ENCODE measurements at regions not wholly inside any gene's neighbourhood (a gene's known extent, or its start where the extent isn't known, plus 50 kb on each side); places are given as distances from the start of the nearest gene placed in this dataset.

DNA sequence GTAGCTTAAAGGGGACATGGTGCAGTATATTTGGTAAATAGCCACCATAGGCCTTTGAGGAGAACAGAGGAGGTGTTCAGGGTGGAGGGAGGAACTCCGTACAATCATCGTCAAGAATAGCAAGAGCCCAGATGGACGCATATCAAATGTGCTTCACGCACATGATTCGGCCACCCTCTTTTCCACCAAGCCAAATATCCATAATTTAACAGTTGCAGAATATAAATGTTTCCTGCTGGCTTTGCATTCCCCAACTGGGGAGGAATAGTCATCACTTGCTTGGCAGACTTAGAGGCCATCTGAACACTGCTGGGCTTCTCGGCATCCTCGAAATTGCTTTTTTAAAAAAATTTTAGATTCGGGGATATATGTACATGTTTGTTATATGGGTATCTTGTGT is 111.9 kb upstream of the ERCC4 start:
- Histone ChIP-seq H3K9me2 (replicated peaks; ENCODE audit: insufficient read depth) (no peaks in the 10 kb centered on the region), H2AFZ (no peak overlapping the region), H3K79me2 (no peaks in the 10 kb centered on the region), H3K36me3 (replicated peaks; ENCODE audit: insufficient read depth, low read depth) (no peaks in the 10 kb centered on the region), H3K4me3 (no peak overlapping the region), H3K4me2 (no peak overlapping the region), H3K4me1 (ENCODE audit: insufficient read depth) (no peaks in the 10 kb centered on the region), H4K20me1 (ENCODE audit: insufficient read depth, poor library complexity, severe bottlenecking) (no peaks in the 10 kb centered on the region), H3K27me3 (peaks cover 4% of the 10 kb centered on the region), H3K27ac (no peak overlapping the region), H3K9me3 (ENCODE audit: low read depth) (no peaks in the 10 kb centered on the region)
- WGBS (ENCODE audit: low lambda C conversion rate, missing lambda C conversion rate), result 96% methylated on average over 8 of the region's 8 CpGs
- DNase-seq (ENCODE audit: low spot score), result no peak
- TF ChIP-seq EZH2 (IDR thresholded peaks at IDR 0.05; ENCODE audit: borderline replicate concordance) (no peak), EZH2phosphoT487 (IDR thresholded peaks at IDR 0.05; ENCODE audit: low read depth, severe bottlenecking, unreplicated experiment) (no peak)
- TF ChIP-seq, protein P1, sequence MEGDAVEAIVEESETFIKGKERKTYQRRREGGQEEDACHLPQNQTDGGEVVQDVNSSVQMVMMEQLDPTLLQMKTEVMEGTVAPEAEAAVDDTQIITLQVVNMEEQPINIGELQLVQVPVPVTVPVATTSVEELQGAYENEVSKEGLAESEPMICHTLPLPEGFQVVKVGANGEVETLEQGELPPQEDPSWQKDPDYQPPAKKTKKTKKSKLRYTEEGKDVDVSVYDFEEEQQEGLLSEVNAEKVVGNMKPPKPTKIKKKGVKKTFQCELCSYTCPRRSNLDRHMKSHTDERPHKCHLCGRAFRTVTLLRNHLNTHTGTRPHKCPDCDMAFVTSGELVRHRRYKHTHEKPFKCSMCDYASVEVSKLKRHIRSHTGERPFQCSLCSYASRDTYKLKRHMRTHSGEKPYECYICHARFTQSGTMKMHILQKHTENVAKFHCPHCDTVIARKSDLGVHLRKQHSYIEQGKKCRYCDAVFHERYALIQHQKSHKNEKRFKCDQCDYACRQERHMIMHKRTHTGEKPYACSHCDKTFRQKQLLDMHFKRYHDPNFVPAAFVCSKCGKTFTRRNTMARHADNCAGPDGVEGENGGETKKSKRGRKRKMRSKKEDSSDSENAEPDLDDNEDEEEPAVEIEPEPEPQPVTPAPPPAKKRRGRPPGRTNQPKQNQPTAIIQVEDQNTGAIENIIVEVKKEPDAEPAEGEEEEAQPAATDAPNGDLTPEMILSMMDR (IDR thresholded peaks at IDR 0.05; ENCODE audit: poor library complexity), result no peak

DNA sequence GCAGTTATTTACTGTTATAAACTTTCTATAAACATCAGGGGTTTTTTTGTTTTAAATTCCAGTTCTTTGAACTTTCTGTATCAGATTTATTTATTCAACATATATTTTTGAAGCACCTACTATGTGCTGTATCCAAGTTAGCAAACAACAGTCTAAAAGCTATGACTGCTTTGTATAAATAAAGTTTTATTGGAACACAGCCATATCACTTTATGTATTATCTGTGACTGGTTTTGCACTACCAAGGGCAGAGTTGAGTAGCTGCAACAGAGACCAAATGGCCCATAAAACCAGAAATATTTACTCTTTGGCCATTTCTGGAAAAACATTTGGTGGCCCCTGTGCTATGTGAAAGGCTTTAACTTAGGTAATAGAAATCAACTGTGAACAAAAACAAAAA is 110.2 kb upstream of the ERCC4 start:
- H3K27ac ChIP-seq, result no peak overlapping the region
- no peaks in the 10 kb centered on the region for H3K79me2 ChIP-seq
- H2AFZ ChIP-seq, result no peak overlapping the region
- H3K36me3 ChIP-seq (replicated peaks; ENCODE audit: insufficient read depth, low read depth), result no peaks in the 10 kb centered on the region
- no peaks in the 10 kb centered on the region for H3K4me1 ChIP-seq (ENCODE audit: insufficient read depth)
- no peak overlapping the region for H3K4me3 ChIP-seq
- H4K20me1 ChIP-seq (ENCODE audit: insufficient read depth, poor library complexity, severe bottlenecking), result no peaks in the 10 kb centered on the region
- no peak overlapping the region for H3K4me2 ChIP-seq
- no peaks in the 10 kb centered on the region for H3K9me3 ChIP-seq (ENCODE audit: low read depth)
- peaks cover 4% of the 10 kb centered on the region for H3K27me3 ChIP-seq
- no peak for DNase-seq (ENCODE audit: low spot score)
- TF ChIP-seq EZH2 (IDR thresholded peaks at IDR 0.05; ENCODE audit: borderline replicate concordance) (no peak), EZH2phosphoT487 (IDR thresholded peaks at IDR 0.05; ENCODE audit: low read depth, severe bottlenecking, unreplicated experiment) (no peak)
- TF ChIP-seq, protein P1 (IDR thresholded peaks at IDR 0.05; ENCODE audit: poor library complexity), result no peak
- no peaks in the 10 kb centered on the region for H3K9me2 ChIP-seq (replicated peaks; ENCODE audit: insufficient read depth)

GRCh38 chr16:13811834-13812233 is 108.1 kb upstream of the ERCC4 start:
- H3K27ac ChIP-seq, result no peak overlapping the region
- H4K20me1 ChIP-seq (ENCODE audit: insufficient read depth, poor library complexity, severe bottlenecking), result no peaks in the 10 kb centered on the region
- H3K36me3 ChIP-seq (replicated peaks; ENCODE audit: insufficient read depth, low read depth), result no peaks in the 10 kb centered on the region
- 61% methylated on average over 3 of the region's 3 CpGs for WGBS (ENCODE audit: low lambda C conversion rate, missing lambda C conversion rate)
- H3K9me2 ChIP-seq (replicated peaks; ENCODE audit: insufficient read depth), result no peaks in the 10 kb centered on the region
- no peaks in the 10 kb centered on the region for H3K79me2 ChIP-seq
- TF ChIP-seq EZH2 (IDR thresholded peaks at IDR 0.05; ENCODE audit: borderline replicate concordance) (no peak), EZH2phosphoT487 (IDR thresholded peaks at IDR 0.05; ENCODE audit: low read depth, severe bottlenecking, unreplicated experiment) (no peak)
- TF ChIP-seq, protein P1 (IDR thresholded peaks at IDR 0.05; ENCODE audit: poor library complexity), result no peak
- H3K4me1 ChIP-seq (ENCODE audit: insufficient read depth), result no peaks in the 10 kb centered on the region
- H3K27me3 ChIP-seq, result peaks cover 4% of the 10 kb centered on the region
- no peak overlapping the region for H3K4me3 ChIP-seq
- DNase-seq (ENCODE audit: low spot score), result no peak
- no peaks in the 10 kb centered on the region for H3K9me3 ChIP-seq (ENCODE audit: low read depth)
- H3K4me2 ChIP-seq, result no peak overlapping the region
- H2AFZ ChIP-seq, result no peak overlapping the region

DNA sequence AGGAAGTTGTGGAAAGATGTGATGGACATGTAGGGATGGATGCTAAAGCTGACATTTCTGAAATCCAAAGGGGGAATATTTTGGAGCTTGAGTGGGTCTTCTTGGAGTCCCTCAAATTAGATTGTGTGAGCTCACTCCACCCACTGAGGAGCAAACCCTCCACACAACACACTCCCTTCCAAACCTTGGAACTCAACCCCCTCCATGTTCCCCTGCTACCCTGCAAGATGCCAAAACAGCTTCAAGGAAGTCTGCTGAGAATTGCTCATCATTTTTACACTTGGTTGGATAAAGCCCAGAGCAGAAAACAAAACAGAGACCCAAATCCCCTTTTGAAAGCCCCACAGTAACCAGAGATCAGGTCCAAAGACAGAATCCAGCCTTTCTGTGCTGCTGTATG is 103.3 kb upstream of the ERCC4 start:
- DNase-seq (ENCODE audit: low spot score), result no peak
- Histone ChIP-seq H3K36me3 (replicated peaks; ENCODE audit: insufficient read depth, low read depth) (no peaks in the 10 kb centered on the region), H3K9me2 (replicated peaks; ENCODE audit: insufficient read depth) (no peaks in the 10 kb centered on the region), H3K4me3 (no peak overlapping the region), H2AFZ (no peak overlapping the region), H3K9me3 (ENCODE audit: low read depth) (no peaks in the 10 kb centered on the region), H3K79me2 (no peaks in the 10 kb centered on the region), H3K4me1 (ENCODE audit: insufficient read depth) (no peaks in the 10 kb centered on the region), H4K20me1 (ENCODE audit: insufficient read depth, poor library complexity, severe bottlenecking) (no peaks in the 10 kb centered on the region), H3K27ac (no peak overlapping the region), H3K4me2 (no peak overlapping the region), H3K27me3 (peaks cover 3% of the 10 kb centered on the region)
- TF ChIP-seq EZH2phosphoT487 (IDR thresholded peaks at IDR 0.05; ENCODE audit: low read depth, severe bottlenecking, unreplicated experiment) (no peak), EZH2 (IDR thresholded peaks at IDR 0.05; ENCODE audit: borderline replicate concordance) (no peak)
- TF ChIP-seq, protein P1 (IDR thresholded peaks at IDR 0.05; ENCODE audit: poor library complexity), result no peak

Data from hepatocyte (in vitro differentiated cells).